Left ventricle myocardium superior (tissue), 1 donor: ENCODE measurements at regions not wholly inside any gene's neighbourhood (a gene's known extent, or its start where the extent isn't known, plus 50 kb on each side); places are given as distances from the start of the nearest gene placed in this dataset.
A peak's percentile ranks its signal among the peaks of the same experiment; 100 is the strongest.
"Not testable (repeated sequence)": the region's sequence is repeated elsewhere in the genome, so short reads cannot be mapped to it uniquely, and the experiment has no call there.

Experiments
- ATAC-seq: fragments of 200-7000 bp; cut with Tn5 transposase; one replicate; pipeline ENCODE4 v1.9.1; 2020; ENCODE audit warnings: mild to moderate bottlenecking, moderate library complexity
- DNase-seq: peaks from one replicate; pipeline ENCODE4 v3.0.0-alpha.2; 2020
- intact Hi-C: fragments of 100-400 bp; cut with micrococcal nuclease; formaldehyde crosslinking; loops from one replicate; pipeline ENCODE4 v1.11.0; 2022
- donor health status: DM: no; HTN: yes; CAD: no; lungs with severe emphysema.

DNA sequence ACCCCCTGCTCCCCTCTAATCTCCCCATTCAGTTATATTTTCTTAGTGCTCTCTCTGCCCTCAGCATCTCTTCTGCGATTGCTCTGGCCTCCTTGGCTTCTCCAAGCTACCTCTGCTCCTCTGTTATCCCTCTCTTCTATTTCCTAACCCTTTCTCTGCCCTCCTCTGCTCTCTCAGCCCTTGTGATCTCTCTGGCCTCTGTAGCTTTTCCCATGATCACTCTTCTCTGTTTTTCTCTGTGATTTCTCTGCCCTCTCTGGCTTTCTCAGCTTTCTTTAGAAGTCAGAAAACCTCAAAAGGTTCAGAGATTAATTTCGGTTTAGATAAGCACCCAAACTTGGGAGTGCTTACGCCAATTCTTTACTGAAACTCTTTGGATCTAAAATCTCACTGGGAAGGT is 795.0 kb downstream of the DIAPH3 start:
- no peak for DNase-seq
- intact Hi-C loops = no loop called here
- peak; percentile 63 for ATAC-seq

DNA sequence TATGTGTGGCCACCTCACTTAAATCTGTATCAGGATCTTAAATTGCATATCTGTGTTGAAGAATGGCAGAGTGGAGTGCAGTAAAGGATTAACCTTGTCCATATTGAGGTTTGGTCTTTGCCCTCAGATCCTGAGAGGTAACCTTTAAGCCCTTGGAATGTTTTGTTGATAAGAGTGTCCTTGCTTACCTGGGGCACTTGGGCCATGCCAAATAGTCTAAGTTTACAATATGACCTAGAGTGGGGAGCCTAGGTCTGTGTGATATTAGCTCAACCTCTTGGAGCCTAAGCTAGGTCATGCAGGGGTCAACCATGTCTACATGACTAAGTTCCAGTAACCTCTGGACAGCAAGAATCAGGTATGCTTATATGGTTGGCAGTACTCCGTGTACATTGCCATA is 792.5 kb downstream of the DIAPH3 start:
- ATAC-seq (no peak), DNase-seq (no peak)
- intact Hi-C loops = no loop called here

DNA sequence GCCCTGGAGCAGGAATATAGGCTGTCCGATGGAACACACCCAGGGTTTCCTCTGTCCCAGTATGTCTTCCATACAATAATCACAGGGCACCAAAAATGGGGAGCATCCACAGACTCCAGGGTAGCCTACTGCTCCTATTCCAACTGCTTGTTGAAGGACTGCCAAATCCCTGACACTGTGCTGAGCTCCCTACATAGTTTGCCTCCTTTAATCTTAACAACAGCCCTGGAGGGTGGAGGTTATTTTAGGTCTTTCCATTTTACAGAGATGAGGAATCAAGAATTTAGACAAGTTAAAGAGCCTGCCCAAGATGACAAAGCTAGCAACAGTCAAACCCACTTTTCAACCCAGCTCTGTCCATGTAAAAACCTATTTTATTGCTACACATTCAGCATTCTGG is 790.4 kb downstream of the DIAPH3 start:
- DNase-seq (no peak), ATAC-seq (peak; percentile 90)
- intact Hi-C loops = no loop called here

DNA sequence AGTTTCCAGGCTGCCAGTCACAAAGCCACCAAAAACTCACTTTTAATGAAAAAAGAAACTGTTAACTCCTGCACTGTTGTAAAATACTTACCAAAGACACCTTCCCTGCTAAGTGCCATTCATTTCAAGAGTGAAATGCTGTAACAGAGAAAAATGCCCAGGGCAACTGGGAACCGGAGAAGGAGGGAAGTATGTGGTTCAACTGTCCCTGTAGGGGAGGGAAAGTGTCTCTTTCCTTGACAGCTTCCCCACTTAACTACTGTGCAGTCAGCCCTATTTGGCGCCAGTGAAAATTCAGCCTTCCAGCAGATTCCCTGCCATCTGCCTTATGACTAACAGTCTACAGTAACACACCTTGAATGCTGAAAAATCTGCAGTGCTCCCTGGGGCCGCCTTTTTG is 789.0 kb downstream of the DIAPH3 start:
- DNase-seq (no peak), ATAC-seq (no peak)

DNA sequence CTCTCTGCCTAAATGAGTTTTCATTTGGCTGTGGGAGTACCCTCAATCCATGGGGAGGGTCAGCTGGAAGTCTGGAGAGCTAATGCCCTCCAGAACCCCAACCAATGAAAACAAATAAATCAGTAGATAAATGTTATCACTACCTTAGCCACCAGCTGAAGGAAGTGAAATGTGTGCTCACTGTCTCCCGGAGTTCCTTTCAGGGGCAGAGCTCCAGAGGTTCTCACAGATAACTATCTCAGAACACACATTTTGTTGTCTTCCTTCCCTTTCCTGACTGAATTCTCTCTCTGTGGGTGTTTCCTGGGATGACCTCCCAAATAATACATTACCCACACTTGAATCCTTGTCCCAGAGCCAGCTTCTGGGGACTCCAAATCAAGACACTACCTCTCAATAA is 779.6 kb downstream of the DIAPH3 start:
- ATAC-seq (no peak), DNase-seq (no peak)
- intact Hi-C loops = no loop called here

More for the DNA sequence above, 789.0 kb downstream of the DIAPH3 start:
- intact Hi-C loops = no loop called here

DNA sequence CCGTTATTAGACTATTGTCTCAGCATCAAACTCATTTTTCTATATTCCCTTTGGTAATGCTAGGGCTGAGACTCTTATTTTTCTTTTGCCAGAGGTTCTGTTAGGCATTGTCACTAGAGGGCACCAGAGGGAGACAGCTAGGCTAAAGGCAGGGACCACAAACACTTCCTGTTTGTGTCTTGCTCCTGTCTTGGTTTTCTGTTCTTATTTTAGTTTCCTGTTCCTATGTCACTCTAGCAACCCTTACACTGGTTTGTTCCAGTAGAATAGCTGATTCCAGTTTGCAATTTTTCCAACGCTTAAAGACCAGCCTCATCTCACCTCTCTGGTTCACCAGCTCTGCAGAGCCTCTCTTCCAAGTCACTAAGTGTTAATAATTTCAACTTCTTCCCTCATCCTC is 772.0 kb downstream of the DIAPH3 start:
- DNase-seq (no peak), ATAC-seq (peak; percentile 78)
- intact Hi-C loops = loop anchor here (5.0 to 10.0 kb wide), 3 partner anchors 83 to 373 kb away; no protein-coding TSS in a partner anchor

DNA sequence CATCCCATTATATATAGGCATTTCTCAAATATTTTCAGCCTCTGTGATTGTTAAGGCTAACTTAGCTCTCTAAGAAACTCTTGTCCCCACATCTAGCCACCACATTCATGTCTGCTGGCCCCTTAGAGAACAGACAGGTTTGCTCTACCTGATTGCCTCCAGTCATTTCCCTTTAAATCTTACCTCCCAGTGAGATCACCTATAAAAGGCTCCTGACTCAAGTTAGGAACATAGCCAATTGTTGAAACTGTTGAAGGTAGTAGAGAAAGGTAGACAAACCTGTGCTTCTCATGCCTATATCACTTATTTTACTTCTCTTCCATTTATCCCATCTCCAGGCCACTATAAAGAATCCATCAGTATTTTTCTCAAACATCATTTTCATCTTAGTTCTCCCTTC is 771.4 kb downstream of the DIAPH3 start:
- no peak for ATAC-seq
- intact Hi-C loops = loop anchor here (5.0 to 10.0 kb wide), 3 partner anchors 82 to 372 kb away; no protein-coding TSS in a partner anchor
- no peak for DNase-seq

DNA sequence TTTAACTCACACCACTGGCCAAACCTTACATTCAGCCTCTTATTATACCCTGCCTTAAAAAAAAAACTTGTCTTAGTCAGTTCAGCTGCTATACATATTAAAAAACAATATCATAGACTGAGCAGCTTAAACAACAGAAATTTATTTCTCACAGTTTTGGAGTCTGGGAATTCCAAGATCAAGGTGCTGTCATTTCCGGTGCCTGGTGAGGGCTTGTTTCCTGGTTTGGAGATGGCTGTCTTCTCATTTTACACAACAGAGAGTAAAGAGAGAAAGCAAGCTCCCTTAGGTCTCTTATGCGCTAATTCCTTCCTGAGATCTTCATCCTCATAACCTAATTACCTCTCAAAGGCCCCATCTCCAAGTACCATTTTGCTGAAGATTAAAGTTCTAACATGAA is 769.2 kb downstream of the DIAPH3 start:
- no peak for ATAC-seq
- no peak for DNase-seq
- intact Hi-C loops = loop anchor here (5.0 to 10.0 kb wide), 3 partner anchors 80 to 370 kb away; no protein-coding TSS in a partner anchor

DNA sequence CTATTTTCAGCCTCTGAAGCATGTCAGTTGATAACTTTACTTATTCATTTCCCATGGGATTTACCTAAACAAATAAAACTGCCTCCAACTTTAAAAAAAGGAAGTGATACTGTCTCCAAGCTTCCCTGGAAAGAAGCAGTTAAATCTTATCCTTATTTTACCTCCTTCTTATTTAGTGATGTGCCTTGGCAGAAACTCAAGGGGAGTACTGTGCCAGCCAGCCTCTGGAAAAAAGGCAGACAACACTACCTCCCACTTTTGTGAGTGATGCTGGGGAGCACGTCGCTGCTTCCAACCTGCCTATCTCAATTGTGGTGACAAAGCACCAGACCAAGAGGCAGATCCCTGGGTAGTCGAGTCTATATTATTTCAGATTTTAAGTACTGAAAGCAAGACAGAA is 765.6 kb downstream of the DIAPH3 start:
- intact Hi-C loops = loop anchor here (10.0 kb wide), 2 partner anchors 77 to 367 kb away; no protein-coding TSS in a partner anchor
- peak; percentile 40 for ATAC-seq
- peak; percentile 39 for DNase-seq

DNA sequence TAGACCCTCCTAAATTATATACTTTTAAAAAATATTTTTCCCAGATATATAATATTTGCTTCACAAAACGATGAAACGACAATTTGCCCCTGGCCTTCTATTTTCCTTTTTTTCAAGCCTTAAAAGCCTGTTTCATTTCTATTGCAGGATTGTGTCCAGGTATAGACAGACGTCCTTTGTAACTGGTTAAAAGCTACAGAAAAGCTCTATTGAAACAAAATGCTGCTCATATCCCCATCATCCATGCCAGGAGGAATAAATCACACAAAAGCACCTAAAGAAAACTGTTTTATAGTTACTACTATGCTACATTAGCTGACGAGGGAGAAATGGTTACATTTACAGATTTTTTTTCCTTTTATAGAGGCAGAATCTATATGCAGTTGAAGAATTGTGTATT is 765.1 kb downstream of the DIAPH3 start:
- DNase-seq = no peak
- intact Hi-C loops = loop anchor here (10.0 kb wide), 2 partner anchors 76 to 366 kb away; no protein-coding TSS in a partner anchor

DNA sequence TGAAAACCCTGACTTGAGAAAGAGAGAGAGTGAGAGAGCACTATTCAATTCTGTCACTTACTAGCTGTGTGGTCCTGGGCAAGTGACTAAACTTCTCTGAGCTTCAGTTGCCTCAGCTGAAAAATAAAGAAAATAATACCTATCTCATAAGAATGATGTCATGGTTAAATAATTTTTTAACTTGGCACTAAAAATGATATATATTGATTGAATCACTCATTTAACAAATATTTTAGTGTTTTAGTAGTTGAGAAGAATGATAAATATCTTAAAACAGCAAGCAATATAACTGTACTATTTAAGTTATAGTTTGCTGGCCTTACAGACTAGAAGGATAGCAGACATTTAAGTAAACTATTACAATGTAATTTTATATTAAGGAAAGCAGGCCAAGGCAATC is 764.2 kb downstream of the DIAPH3 start:
- intact Hi-C loops = loop anchor here (10.0 kb wide), 2 partner anchors 75 to 365 kb away; no protein-coding TSS in a partner anchor
- ATAC-seq (no peak), DNase-seq (no peak)

More for the DNA sequence above, 765.1 kb downstream of the DIAPH3 start:
- no peak for ATAC-seq

DNA sequence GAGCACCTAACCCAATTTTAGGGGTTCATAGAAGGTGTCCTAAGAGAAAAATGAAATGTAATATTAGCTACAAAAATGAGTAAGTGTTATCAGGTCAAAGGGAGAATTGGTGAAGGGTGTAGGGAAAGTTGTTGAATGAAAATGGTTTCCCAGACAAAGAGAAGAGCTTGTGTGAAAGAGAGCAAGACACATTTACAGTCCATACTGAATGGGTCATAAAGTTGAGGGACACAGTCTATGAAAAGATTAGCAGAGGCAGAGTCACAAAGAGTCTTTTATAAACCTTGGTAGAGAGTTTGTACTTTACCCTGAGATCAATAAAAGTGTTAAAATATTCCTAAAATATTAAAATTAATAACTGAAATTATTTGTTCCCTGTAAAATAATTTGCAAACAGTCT is 759.4 kb downstream of the DIAPH3 start:
- no peak for ATAC-seq
- intact Hi-C loops = no loop called here

DNA sequence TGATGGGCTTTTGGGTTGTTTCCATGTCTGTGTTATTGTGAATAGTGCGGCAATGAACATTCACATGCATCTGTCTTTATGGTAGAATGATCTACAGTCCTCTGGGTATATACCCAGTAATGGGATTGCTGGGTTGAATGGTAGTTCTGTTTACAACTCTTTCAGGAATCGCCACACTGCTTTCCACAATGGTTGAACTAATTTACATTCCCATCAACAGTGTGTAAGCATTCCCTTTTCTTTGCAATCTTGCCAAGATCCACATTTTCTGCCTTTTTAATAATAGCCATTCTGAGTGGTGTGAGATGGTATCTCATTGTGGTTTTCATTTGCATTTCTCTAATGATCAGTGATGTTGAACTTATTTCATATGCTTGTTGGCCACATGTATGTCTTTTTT is 756.5 kb downstream of the DIAPH3 start:
- intact Hi-C loops, ATAC-seq, DNase-seq: not testable (repeated sequence)

More for the DNA sequence above, 759.4 kb downstream of the DIAPH3 start:
- DNase-seq = no peak

DNA sequence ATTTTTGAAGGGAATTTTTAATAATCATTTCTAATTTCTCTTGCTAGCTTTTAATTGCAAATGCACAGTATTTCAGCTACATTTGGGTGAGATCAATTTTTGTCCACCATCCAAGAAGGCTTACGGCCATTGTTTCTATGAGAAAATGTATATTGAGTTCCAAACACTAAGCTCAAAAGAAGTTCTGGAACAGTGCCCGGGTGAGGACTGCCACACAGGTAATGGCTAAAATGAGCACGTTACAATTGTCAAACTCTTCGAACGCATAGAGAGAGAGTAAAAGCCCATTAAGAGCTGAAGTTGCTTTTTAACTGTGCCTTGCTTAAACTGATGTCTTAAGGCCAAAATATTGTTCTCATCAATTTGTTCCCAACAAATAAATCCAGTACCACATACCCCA is 755.0 kb downstream of the DIAPH3 start:
- no peak for DNase-seq
- intact Hi-C loops = no loop called here
- ATAC-seq = no peak

DNA sequence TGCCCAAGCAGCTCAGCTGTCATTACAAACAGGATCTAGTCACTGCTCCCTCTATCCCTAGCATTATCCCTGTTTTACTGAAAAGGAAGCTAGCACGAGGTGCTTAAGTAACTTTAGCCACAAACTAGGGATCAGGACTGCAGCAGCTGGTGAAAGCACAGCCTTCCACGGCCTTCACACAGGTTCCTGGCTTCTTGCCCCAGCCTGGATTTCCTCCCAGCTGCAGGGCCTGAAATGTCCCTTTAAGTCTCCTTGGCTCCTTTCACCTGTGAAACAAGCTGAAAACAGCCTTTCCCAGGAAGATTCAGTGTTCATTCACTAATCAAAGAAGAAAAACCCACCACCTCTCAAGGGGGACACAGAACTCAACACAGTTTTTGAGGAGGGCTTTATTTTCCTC is 754.5 kb downstream of the DIAPH3 start:
- ATAC-seq (peak; percentile 94), DNase-seq (peak; percentile 86)
- intact Hi-C loops = no loop called here

DNA sequence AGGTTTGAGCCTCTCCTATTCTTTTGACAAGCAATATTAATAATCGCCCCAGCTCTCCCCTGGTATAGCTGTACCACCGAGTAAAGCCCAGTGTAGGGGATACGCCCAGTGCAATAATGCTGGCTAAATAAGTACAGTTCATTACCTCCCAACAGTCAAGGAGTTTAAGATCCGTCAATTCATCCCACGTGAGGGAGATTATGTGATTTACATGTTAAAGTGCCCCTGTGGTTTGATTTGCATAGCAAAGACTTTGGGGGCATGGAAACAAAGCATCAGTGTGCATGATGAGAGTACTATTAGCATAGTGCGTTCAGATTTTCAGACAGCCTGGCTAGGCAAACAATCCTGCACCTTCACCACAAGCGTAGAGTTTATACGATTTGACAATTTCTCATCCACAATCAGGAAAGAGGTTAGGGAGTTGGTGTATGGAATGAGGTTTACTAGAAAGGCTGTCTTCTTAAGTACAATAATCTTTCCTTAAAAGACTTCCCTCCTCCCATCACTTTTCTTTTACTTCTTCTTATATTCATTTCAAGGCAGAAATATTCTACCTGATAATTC is 754.0 kb downstream of the DIAPH3 start:
- no peak for ATAC-seq
- DNase-seq = no peak
- intact Hi-C loops = no loop called here

DNA sequence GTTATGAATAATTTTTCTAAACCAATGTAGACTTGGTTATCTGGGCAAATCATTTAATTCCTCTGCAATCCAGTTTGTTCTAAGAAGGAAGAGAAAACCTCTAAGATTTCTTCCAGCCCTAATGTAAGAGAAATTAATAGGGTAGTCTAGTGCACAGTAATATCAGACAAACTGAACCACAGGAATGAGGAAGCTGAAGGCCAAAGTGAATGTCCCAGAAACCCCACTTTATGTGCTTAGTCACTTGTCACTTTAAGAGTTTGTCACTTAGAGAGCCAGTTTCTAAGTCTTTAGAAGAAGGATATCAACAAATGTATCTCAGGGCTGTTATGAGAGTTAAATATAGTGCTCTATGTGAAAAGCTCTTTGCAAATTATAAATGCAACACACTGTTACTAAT is 750.6 kb downstream of the DIAPH3 start:
- ATAC-seq = no peak
- no peak for DNase-seq
- intact Hi-C loops = no loop called here

DNA sequence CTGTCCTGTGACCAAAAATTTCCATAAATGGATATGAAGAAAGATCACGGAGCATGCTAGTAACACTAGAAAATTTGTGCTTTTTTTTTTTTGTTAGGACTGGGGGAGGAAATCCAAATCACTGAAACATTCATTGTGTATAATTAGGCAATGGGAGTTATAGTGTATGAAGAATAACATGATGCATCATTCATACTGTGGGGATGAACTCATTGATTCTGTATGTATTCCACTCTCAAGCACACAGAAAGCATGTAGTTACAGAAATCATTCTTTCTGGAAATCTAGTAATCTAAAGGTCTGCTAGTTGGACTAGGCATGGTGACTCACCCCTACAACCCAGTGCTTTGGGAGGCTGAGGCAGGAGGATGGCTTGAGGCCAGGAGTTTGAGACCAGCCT is 749.7 kb downstream of the DIAPH3 start:
- ATAC-seq = no peak
- no peak for DNase-seq
- intact Hi-C loops = no loop called here

DNA sequence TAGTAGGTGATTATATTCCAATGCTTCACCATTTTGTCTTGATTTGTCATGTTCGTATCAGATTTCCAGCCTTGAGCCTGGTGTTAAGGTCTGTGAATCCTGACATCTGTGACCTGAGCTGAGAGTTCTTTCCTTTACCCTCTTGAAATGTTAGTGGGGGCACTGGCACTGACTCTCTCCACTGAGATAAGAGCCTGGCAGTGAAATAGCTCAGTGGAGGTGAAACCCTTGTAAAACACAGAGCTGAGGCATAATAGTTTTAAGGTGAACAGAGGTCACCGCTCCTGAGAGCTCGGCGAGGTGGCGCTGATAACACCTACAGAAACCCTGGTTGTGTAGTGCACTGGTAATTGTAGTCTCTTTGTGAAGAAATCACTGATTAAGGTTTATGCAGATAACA is 748.2 kb downstream of the DIAPH3 start:
- DNase-seq (peak; percentile 42), ATAC-seq (peak; percentile 92)
- intact Hi-C loops = no loop called here

DNA sequence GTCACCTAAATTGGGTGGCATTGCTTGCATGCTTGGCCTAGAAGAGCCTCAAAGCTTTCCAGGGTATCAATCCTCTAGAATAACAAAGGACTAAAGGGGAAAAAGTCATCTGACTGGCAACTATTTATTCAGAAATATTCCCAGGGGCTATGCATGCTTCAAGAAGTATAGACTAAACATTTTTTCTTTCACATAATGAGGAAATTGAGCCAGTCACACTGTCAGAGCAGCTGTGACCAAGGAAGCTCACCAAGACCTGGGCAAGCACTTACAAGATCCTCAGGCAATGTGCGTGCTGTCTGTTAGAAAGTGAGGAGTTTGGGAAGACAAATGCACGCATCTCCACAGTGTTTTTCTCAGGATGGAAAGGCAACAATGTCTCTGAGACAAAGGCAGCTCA is 747.2 kb downstream of the DIAPH3 start:
- DNase-seq (no peak), ATAC-seq (no peak)
- intact Hi-C loops = no loop called here

DNA sequence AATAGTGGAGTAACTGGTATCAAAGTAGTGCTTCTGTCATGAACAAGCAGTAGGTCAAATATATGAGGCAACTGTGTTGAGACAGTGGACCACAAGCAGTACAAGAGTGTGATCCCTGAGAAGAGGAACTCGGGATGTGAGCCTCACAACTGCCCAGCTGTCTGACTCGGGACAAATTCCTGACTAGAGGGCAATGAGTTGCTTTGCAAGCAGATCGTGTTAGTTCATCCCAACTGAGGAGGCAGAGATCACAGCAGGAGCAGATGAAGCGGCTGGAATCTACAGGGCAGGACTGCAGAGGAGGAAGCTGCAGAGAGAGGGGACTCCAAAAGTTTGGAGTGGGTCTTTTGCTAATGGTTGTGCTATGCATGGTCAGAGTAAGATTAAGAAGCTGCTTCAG is 741.1 kb downstream of the DIAPH3 start:
- no peak for ATAC-seq
- intact Hi-C loops = no loop called here

More for the DNA sequence above, 741.1 kb downstream of the DIAPH3 start:
- DNase-seq = no peak
